Gastrocnemius medialis (tissue), 4 donors: ENCODE measurements at regions not wholly inside any gene's neighbourhood (a gene's known extent, or its start where the extent isn't known, plus 50 kb on each side); places are given as distances from the start of the nearest gene placed in this dataset.
"Not testable (repeated sequence)": the region's sequence is repeated elsewhere in the genome, so short reads cannot be mapped to it uniquely, and the experiment has no call there.

Experiments used
- POLR2A ChIP-seq, 2 donors: fragments of 450-650 bp; IDR thresholded peaks; one replicate each; pipeline ENCODE4 v1.6.1; 2017; ENCODE audit warnings: antibody characterized with exemption in 2 of 2, mild to moderate bottlenecking in 2 of 2, moderate library complexity in 2 of 2
- TF ChIP-seq, protein P1 (sequence below), 5 experiments: fragments of 450-650 bp in 3 of 5; fragments of 200-600 bp in 2 of 5; sonication (generic) in 2 of 5; IDR thresholded peaks in 4 of 5; conservative IDR thresholded peaks in 1 of 5; 1 replicate in 4 of 5; 2 replicates in 1 of 5; pipeline ENCODE4 v1.5.1; 2016 to 2019; ENCODE audit warnings: antibody characterized with exemption in 5 of 5, mild to moderate bottlenecking in 3 of 5, moderate library complexity in 3 of 5

DNA sequence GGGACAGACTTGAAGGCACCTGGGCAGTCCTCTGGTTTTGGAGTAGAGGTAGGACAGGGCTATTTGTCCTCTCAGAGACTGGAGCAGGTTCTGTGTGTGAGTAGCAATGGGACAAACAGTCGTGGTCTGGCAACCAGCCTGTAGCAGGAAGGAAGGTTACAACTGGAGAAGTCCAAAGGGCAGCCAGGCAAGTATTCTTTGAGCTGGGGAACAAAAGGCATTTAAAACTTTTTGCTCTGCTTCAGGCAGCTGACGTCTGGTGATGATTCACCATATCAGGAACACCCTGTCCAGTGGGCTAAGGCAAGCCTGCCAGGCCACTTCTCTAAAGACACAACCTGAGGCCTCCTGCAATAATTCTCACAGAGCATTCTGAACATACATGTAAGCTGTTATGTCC is 83.3 kb downstream of the PPIAL4A start:
- TF ChIP-seq, protein P1, sequence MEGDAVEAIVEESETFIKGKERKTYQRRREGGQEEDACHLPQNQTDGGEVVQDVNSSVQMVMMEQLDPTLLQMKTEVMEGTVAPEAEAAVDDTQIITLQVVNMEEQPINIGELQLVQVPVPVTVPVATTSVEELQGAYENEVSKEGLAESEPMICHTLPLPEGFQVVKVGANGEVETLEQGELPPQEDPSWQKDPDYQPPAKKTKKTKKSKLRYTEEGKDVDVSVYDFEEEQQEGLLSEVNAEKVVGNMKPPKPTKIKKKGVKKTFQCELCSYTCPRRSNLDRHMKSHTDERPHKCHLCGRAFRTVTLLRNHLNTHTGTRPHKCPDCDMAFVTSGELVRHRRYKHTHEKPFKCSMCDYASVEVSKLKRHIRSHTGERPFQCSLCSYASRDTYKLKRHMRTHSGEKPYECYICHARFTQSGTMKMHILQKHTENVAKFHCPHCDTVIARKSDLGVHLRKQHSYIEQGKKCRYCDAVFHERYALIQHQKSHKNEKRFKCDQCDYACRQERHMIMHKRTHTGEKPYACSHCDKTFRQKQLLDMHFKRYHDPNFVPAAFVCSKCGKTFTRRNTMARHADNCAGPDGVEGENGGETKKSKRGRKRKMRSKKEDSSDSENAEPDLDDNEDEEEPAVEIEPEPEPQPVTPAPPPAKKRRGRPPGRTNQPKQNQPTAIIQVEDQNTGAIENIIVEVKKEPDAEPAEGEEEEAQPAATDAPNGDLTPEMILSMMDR (IDR thresholded peaks at IDR 0.05 in 4 of 5, conservative IDR thresholded peaks at IDR 0.05 in 1 of 5): not testable (repeated sequence)
- not testable (repeated sequence) for TF ChIP-seq POLR2A (IDR thresholded peaks at IDR 0.05)
